Glomerular visceral epithelial cell (primary cell): ENCODE measurements at regions not wholly inside any gene's neighbourhood (a gene's known extent, or its start where the extent isn't known, plus 50 kb on each side); places are given as distances from the start of the nearest gene placed in this dataset.

Experiments used
- DNase-seq: peaks from one replicate; pipeline ENCODE4 v3.0.0-alpha.2; 2016; ENCODE audit errors: extremely low spot score

DNA sequence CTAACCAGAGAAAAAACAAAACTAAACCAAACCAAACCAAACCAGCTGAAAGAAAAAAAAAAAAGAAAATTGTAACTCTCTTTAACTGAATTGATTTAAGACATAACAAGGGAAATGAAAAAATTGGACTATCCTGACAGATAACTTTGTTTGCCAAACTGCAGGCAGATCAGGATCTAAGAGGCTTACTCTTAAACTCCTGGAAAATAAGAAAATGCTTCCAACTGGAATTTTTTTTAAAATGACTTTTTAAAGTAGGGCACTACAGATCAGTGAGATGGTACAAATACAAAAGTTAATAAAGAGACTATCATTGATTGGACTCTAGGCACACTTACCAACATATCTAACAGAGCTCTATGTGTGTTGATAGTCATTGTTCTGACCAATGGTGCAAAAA lies 125.5 kb upstream of the KCNJ16 start:
- no peak for DNase-seq

GRCh38 chr17:69949973-69950695 lies 124.9 kb upstream of the KCNJ16 start:
- no peak for DNase-seq

- DNase-seq: no peak
These were observed 124.2 kb upstream of the KCNJ16 start for GRCh38 chr17:69950701-69951418.

DNA sequence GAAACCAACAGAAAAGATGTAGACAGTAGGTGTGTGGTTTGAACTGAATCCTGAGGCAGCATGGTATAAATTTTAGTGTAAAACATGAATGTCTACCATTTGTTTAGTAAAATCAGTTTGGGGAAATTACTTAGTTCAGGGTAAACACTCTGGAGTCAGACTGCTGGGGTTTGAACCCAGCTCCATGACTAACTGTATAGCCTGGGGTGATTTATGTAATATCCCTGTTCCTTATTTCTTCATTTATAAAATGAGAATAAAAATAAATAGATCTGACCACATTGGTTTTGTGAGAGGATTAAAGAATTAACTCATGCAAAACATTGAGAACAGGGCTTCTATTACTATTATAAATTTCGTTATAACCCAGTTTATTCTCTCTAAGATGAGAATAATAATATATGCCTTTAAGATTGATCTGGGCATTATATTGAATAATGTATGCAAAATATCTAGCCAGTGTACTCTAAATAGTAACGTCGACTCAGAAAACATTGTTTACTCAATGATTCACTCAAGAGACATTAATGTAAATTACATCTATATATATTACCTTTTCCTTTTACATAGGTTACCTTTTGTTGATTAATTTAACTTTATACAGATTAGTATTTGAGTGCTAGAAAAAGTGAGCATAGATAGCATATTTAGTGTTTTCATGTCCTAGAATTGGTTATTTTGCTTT lies 120.6 kb upstream of the KCNJ16 start:
- DNase-seq: no peak

GRCh38 chr17:69958063-69958462 lies 117.0 kb upstream of the KCNJ16 start:
- no peak for DNase-seq

DNA sequence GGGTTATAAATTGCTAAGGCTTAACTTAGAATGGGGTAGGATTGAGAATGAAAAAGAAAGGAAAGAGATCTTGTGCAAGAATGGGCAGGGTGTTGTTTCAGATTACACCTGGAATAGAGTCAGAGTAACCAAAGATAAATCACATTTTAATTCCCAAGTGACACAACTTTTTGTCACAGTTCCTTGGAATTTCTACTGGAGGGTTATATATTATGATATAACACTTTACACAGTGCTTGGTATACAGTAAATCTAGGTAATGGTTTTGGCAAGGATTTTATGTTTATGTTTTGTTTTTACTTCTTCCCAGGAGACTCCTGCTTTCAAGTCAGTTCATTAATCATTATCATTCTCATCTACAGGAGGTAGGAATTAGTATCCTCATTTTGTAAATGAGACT lies 115.7 kb upstream of the KCNJ16 start:
- DNase-seq: no peak

DNA sequence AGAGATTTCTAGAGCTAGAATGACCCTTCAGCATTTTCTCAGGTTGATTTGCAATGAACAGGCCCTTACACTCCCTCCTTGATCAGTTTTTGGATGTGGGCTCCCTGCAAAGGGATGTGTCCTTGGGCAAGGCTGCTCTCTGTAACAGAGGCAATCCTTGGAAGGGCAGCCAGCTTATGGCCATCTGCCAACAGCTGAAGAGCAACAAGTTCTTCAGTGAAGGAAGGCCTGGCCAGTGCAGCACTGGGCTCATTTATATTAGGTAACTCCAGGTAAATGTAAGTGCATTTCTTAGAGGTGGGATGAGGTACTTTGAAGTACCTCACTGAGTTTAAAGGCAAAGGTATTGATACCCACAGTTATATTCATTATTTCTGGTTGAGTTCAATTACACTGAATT lies 114.3 kb upstream of the KCNJ16 start:
- DNase-seq: no peak

DNA sequence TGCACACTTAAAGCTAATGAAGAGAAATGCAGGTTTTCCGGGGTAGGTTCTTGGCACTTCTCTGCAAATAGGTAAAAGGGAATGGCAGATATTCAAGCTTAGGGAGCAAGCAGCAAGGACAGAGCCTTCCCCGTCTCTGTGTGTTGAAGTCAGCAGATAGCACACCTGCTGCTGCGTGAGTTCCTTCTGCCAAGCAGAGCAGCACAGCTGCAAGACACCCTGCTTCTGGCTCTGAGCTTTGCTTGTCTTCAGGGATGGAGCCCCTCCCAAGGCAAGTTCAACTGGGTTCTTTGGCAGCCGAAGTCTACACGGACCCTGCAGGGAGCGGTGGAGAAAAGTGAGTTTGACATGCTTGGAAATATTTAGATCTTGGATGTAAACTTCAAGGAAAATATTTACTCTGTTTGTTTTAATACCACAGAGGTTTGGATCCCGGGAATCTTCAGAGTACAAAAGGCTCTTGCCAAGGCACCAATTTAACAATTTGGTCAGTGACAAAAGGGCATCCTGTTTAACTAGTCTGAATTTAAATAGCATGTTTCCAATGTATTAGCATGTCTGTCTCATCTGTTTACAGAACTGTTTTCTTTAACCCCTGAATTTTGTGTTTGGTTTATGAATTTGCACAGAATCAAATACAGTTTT lies 113.4 kb upstream of the KCNJ16 start:
- DNase-seq: no peak

- no peak for DNase-seq
These were observed 112.5 kb upstream of the KCNJ16 start for GRCh38 chr17:69962436-69962995.

DNA sequence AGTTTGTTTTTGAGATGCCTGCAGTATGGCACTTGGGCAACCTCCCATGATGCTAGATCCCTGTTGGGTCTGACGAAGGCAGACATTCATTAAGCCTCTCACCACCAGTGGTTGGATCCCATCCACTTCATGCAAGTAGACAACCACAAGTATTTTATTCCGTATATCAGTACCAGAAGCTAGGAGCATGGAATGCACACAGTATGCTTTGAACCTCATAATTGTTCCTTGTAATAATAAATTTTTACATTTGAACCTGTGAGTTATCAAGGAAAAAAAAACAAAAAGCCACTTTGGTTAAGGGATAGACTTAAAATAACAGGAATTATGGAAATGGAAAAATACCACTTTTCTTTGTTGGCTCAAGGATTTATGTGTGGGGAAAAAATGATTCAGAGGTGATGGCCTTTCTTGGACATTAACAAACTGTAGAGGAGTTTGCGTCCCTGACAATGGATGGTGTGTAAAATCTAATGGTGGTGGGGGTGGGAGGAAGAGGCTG lies 107.1 kb upstream of the KCNJ16 start:
- DNase-seq: peak; percentile 95

GRCh38 chr17:69969897-69970296 lies 105.1 kb upstream of the KCNJ16 start:
- DNase-seq: no peak

DNA sequence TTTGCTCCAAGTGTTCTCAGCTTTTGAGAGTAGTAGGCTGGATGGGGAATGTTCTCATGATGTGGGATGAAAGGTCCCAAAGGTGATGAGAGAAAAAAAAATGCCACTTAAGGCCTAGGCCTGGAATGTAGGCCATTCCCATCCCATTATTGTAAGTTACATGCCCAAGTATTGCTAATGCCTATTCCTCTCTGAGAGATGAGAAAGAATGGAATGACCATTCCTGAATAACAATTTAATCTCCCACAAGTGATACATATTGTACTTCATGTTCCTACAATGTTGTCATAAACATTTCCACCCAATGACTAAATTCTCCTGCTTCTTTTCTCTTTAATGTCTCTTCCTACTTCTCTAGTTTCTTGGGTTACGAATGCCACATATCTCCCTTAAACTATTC lies 102.8 kb upstream of the KCNJ16 start:
- no peak for DNase-seq

- DNase-seq: no peak
These were observed 99.2 kb upstream of the KCNJ16 start for GRCh38 chr17:69975808-69976207.

- no peak for DNase-seq
These were observed 96.9 kb upstream of the KCNJ16 start for GRCh38 chr17:69978056-69978646.

- no peak for DNase-seq
These were observed 93.6 kb upstream of the KCNJ16 start for GRCh38 chr17:69981441-69981840.

- DNase-seq: no peak
These were observed 79.5 kb upstream of the KCNJ16 start for GRCh38 chr17:69995476-69995875.

DNA sequence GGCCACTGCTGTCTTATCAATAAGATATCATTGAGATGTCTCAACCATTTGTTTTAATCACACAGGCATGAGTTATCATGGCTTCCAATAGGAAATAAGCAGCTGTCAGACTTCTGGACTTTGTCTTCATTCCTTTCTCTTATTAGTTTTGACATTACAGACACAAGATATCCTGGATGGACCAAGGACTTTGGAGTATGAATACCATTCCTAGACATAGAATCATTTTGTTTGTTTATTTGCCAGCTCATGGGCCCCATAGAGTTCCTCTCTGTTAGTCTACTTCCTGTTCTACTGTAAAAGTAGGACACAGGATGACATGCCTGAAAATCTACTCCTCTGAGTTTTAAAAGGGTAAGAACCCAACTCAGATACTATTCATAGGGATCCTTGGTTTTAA lies 77.7 kb upstream of the KCNJ16 start:
- DNase-seq: no peak

DNA sequence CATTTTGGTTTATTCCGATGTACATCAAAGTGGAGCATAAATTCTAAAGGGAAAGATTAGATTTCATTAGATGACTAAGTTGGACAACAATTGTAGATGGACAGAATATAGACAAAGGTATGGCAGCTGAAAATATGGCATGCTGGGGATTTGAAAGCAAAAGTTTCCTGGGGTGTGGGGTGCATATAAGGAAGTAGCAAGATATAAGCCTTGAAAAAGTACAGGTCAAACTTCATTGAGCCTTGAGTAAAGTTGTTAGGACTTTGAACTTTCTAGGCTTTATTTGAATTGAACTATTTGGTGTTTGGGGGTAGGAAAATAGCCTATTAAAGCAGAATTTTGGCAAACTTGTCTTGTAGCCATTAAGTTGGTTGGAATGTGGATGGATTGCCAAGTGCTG lies 75.8 kb upstream of the KCNJ16 start:
- no peak for DNase-seq

DNA sequence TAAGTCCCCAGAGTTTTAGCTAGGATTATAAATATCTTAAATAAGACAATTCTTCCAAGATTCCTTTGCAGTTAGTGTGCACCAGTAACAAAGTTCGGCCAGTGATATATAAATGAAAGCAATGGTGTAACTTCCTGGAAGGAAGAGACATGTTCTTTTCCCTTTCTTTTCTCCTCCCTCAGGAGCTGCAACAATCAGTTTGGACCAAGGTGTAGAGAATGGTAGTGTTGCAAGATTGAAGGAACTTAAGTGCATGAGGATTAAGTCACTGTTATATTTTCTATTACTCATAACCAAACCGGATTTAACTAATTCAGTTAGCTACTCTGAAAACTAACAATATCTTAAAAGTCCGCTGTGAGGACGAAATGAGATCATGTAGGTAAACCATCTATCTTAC lies 68.9 kb upstream of the KCNJ16 start:
- DNase-seq: no peak

DNA sequence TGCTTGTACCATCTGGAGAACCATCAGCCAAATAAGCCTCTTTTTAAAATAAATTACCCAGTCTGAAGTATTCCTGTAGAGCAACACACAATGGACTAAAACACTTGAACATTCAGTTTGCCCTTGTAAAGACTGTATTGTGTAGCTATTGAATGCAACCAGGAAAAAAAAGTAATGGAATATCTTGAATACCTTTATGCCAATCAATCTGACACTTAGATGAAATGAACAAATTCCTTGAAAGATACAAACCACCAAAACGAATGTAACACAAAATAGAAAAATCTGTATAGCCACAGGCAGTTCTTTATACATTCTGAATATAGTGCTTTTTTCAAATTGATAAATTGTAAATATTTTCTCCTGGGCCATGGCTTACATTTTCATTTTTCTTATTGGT lies 63.3 kb upstream of the KCNJ16 start:
- no peak for DNase-seq

GRCh38 chr17:70013911-70014310 lies 61.1 kb upstream of the KCNJ16 start:
- no peak for DNase-seq

GRCh38 chr17:70017112-70017511 lies 57.9 kb upstream of the KCNJ16 start:
- no peak for DNase-seq
